PC-3 (cell line): ENCODE measurements at regions not wholly inside any gene's neighbourhood (a gene's known extent, or its start where the extent isn't known, plus 50 kb on each side); places are given as distances from the start of the nearest gene placed in this dataset.

Experiments used
- ATAC-seq: fragments of 200-7000 bp; cut with Tn5 transposase; 2 replicates; pipeline ENCODE4 v1.9.1; 2020; ENCODE audit warnings: mild to moderate bottlenecking, moderate library complexity
- BruUV-seq: library from RNA; stranded (reverse); fragments of 400-500 nt; replicated peaks from 2 replicates; lab custom pipeline; 2021; lab: Mats Ljungman, UMichigan
- CTCF ChIA-PET: fragments of 300-600 bp; sonication (Branson Sonifier 250); formaldehyde crosslinking; loops from one replicate; lab custom pipeline; 2022; ENCODE audit warnings: antibody characterized with exemption; lab: Charles Lee
- POLR2A ChIA-PET: fragments of 300-600 bp; sonication (Branson Sonifier 250); formaldehyde crosslinking; loops from one replicate; lab custom pipeline; 2022; ENCODE audit warnings: antibody characterized with exemption; ENCODE audit not compliant: unreplicated experiment; lab: Charles Lee
- DNase-seq: peaks from one replicate; pipeline ENCODE4 v3.0.0-alpha.2; 2015
- H2AFZ ChIP-seq: fragments of 300-600 bp; sonication (generic); 2 replicates; pipeline ENCODE4 v1.6.0; 2016; ENCODE audit warnings: antibody characterized with exemption, low read length
- H3F3A ChIP-seq: fragments of 300-600 bp; sonication (generic); one replicate; pipeline ENCODE4 v1.6.0; 2017; ENCODE audit warnings: antibody characterized with exemption, low read length, control low read depth, mild to moderate bottlenecking; ENCODE audit not compliant: unreplicated experiment
- H3K27ac ChIP-seq: fragments of 300-600 bp; sonication (generic); 2 replicates; pipeline ENCODE4 v1.5.1; 2016; ENCODE audit warnings: mild to moderate bottlenecking, low read length
- H3K27me3 ChIP-seq: fragments of 300-600 bp; sonication (generic); 2 replicates; pipeline ENCODE4 v1.6.1; 2016; ENCODE audit warnings: low read length, mixed read lengths
- H3K36me3 ChIP-seq: fragments of 300-600 bp; sonication (generic); 2 replicates; pipeline ENCODE4 v1.6.1; 2016; ENCODE audit warnings: low read depth, mixed run types, low read length, mixed read lengths
- H3K4me1 ChIP-seq: fragments of 300-600 bp; sonication (generic); 2 replicates; pipeline ENCODE4 v1.5.1; 2016; ENCODE audit warnings: low read length; ENCODE audit not compliant: insufficient read depth
- H3K4me2 ChIP-seq: fragments of 300-600 bp; sonication (generic); 2 replicates; pipeline ENCODE4 v1.6.0; 2016; ENCODE audit warnings: low read length
- H3K4me3 ChIP-seq: fragments of 300-600 bp; sonication (generic); 2 replicates; pipeline ENCODE4 v1.5.1; 2016; ENCODE audit warnings: mild to moderate bottlenecking, low read length, mixed read lengths
- H3K79me2 ChIP-seq: fragments of 300-600 bp; sonication (generic); 2 replicates; pipeline ENCODE4 v1.6.1; 2017; ENCODE audit warnings: low read length, mixed read lengths
- H3K9ac ChIP-seq: fragments of 300-600 bp; sonication (generic); 2 replicates; pipeline ENCODE4 v1.6.0; 2016; ENCODE audit warnings: mild to moderate bottlenecking, low read length
- H3K9me2 ChIP-seq: fragments of 300-600 bp; sonication (generic); replicated peaks from 2 replicates; pipeline ENCODE4 v1.6.1; 2016; ENCODE audit warnings: mixed run types, low read length, mixed read lengths
- H3K9me3 ChIP-seq: fragments of 300-600 bp; sonication (generic); 2 replicates; pipeline ENCODE4 v1.6.1; 2016; ENCODE audit warnings: low read length, mixed read lengths
- H4K20me1 ChIP-seq: fragments of 300-600 bp; sonication (generic); 2 replicates; pipeline ENCODE4 v1.6.1; 2016; ENCODE audit warnings: low read length, mixed read lengths
- CTCF ChIP-seq: fragments of 300-600 bp; sonication (generic); conservative IDR thresholded peaks from 2 replicates; pipeline ENCODE4 v1.5.1; 2017; ENCODE audit warnings: antibody characterized with exemption, low read depth, mild to moderate bottlenecking, low read length
- EZH2 ChIP-seq: fragments of 300-600 bp; sonication (generic); IDR thresholded peaks from one replicate; pipeline ENCODE4 v1.6.1; 2017; ENCODE audit warnings: antibody characterized with exemption, mild to moderate bottlenecking, low read length; ENCODE audit not compliant: unreplicated experiment
- EZH2phosphoT487 ChIP-seq: fragments of 300-600 bp; sonication (generic); IDR thresholded peaks from 2 replicates; pipeline ENCODE4 v1.6.1; 2018; ENCODE audit warnings: mild to moderate bottlenecking, antibody characterized with exemption, low read length, borderline replicate concordance
- intact Hi-C: fragments of 100-400 bp; cut with micrococcal nuclease; formaldehyde crosslinking; loops from 2 replicates; pipeline ENCODE4 v1.9.0; 2023

- H3K36me3 ChIP-seq, result no peaks in the 10 kb centered on the region
- POLR2A ChIA-PET, result no interaction called here
- intact Hi-C loops, result no loop called here
- no peak for ATAC-seq
- H3K4me2 ChIP-seq, result no peak overlapping the region
- H2AFZ ChIP-seq, result no peak overlapping the region
- no peak overlapping the region for H3K4me3 ChIP-seq
- H3K9me3 ChIP-seq, result no peaks in the 10 kb centered on the region
- no peak for TF ChIP-seq CTCF
- TF ChIP-seq EZH2, result no peak
- no peak for DNase-seq
- no peak overlapping the region for H3K27ac ChIP-seq
- H3K4me1 ChIP-seq, result no peaks in the 10 kb centered on the region
- no peaks in the 10 kb centered on the region for H4K20me1 ChIP-seq
- H3K9me2 ChIP-seq, result no peaks in the 10 kb centered on the region
- H3K27me3 ChIP-seq, result peaks cover 12% of the 10 kb centered on the region
- no peaks in the 10 kb centered on the region for H3K79me2 ChIP-seq
- no peaks in the 10 kb centered on the region for H3F3A ChIP-seq
- no TSS peak for BruUV-seq
- no peak overlapping the region for H3K9ac ChIP-seq
- CTCF ChIA-PET, result no interaction called here
Measured at GRCh38 chr12:94748726-94749421, 98.5 kb upstream of the TMCC3 start.

GRCh38 chr12:94745562-94745961 lies 95.2 kb upstream of the TMCC3 start:
- ChIA-PET CTCF (interaction anchor here (0.5 kb wide), 1 partner anchor 90 kb away, joined by 3 read pairs; no protein-coding TSS in a partner anchor), POLR2A (no interaction called here)
- Histone ChIP-seq H3F3A (no peaks in the 10 kb centered on the region), H3K9me2 (no peaks in the 10 kb centered on the region), H2AFZ (no peak overlapping the region), H3K36me3 (no peaks in the 10 kb centered on the region), H3K9ac (no peak overlapping the region), H3K27ac (no peak overlapping the region), H3K4me3 (no peak overlapping the region), H3K4me1 (no peaks in the 10 kb centered on the region), H4K20me1 (no peaks in the 10 kb centered on the region), H3K4me2 (no peak overlapping the region), H3K27me3 (peaks cover 12% of the 10 kb centered on the region), H3K79me2 (no peaks in the 10 kb centered on the region), H3K9me3 (no peaks in the 10 kb centered on the region)
- BruUV-seq, result no TSS peak
- no peak for TF ChIP-seq EZH2
- no peak for TF ChIP-seq CTCF
- TF ChIP-seq EZH2phosphoT487, result no peak
- no peak for DNase-seq
- intact Hi-C loops, result no loop called here
- ATAC-seq, result no peak

- H3K9me3 ChIP-seq, result no peaks in the 10 kb centered on the region
- no peaks in the 10 kb centered on the region for H3K36me3 ChIP-seq
- no peak overlapping the region for H2AFZ ChIP-seq
- TF ChIP-seq EZH2 (no peak), EZH2phosphoT487 (no peak), CTCF (no peak)
- intact Hi-C loops, result no loop called here
- no peaks in the 10 kb centered on the region for H4K20me1 ChIP-seq
- DNase-seq (no peak), ATAC-seq (no peak)
- ChIA-PET POLR2A (no interaction called here), CTCF (no interaction called here)
- BruUV-seq, result no TSS peak
- no peak overlapping the region for H3K4me3 ChIP-seq
- H3K4me2 ChIP-seq, result no peak overlapping the region
- H3K79me2 ChIP-seq, result no peaks in the 10 kb centered on the region
- H3K9ac ChIP-seq, result no peak overlapping the region
- peaks cover 18% of the 10 kb centered on the region for H3K27me3 ChIP-seq
- no peak overlapping the region for H3K27ac ChIP-seq
- no peaks in the 10 kb centered on the region for H3K9me2 ChIP-seq
- no peaks in the 10 kb centered on the region for H3F3A ChIP-seq
- no peaks in the 10 kb centered on the region for H3K4me1 ChIP-seq
Measured at GRCh38 chr12:94743174-94743573, 92.8 kb upstream of the TMCC3 start.
